ENCODE measurements at regions not wholly inside any gene's neighbourhood (a gene's known extent, or its start where the extent isn't known, plus 50 kb on each side); places are given as distances from the start of the nearest gene placed in this dataset.

DNA sequence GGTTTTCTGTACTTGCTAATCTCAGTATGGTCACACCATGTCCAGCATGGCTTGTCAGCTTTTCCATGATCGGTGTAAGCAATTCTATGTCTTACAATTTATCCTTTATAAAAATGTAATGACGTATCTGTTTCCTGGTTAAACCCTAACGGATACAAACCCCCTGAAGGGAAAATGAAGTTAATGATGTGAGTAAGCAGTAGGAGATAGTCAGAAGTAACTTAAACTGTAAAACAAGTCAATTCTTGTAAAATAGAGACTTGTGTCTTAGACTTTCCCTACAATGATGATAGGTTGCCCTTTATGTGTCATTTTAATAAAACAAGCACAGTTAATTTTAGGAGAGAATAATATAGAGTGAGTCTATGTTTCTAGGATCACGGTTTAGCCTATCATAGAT is 1365.9 kb upstream of the SLC39A10 start:
- CTCF ChIA-PET = interaction anchor here (1.3 kb wide), 1 partner anchor 28 kb away, joined by 3 read pairs; no protein-coding TSS in a partner anchor
- Histone ChIP-seq H3K79me2 (ENCODE audit: insufficient read depth) (no peaks in the 10 kb centered on the region), H3K4me2 (no peak overlapping the region)

GRCh38 chr2:194289712-194290346 is 1367.2 kb upstream of the SLC39A10 start:
- CTCF ChIA-PET = interaction anchor here (1.3 kb wide), 1 partner anchor 29 kb away, joined by 3 read pairs; no protein-coding TSS in a partner anchor
- TF ChIP-seq, protein P1, sequence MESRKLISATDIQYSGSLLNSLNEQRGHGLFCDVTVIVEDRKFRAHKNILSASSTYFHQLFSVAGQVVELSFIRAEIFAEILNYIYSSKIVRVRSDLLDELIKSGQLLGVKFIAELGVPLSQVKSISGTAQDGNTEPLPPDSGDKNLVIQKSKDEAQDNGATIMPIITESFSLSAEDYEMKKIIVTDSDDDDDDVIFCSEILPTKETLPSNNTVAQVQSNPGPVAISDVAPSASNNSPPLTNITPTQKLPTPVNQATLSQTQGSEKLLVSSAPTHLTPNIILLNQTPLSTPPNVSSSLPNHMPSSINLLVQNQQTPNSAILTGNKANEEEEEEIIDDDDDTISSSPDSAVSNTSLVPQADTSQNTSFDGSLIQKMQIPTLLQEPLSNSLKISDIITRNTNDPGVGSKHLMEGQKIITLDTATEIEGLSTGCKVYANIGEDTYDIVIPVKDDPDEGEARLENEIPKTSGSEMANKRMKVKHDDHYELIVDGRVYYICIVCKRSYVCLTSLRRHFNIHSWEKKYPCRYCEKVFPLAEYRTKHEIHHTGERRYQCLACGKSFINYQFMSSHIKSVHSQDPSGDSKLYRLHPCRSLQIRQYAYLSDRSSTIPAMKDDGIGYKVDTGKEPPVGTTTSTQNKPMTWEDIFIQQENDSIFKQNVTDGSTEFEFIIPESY (IDR thresholded peaks at IDR 0.05; ENCODE audit: borderline replicate concordance, low read depth) = no peak
- TF ChIP-seq, protein P2, sequence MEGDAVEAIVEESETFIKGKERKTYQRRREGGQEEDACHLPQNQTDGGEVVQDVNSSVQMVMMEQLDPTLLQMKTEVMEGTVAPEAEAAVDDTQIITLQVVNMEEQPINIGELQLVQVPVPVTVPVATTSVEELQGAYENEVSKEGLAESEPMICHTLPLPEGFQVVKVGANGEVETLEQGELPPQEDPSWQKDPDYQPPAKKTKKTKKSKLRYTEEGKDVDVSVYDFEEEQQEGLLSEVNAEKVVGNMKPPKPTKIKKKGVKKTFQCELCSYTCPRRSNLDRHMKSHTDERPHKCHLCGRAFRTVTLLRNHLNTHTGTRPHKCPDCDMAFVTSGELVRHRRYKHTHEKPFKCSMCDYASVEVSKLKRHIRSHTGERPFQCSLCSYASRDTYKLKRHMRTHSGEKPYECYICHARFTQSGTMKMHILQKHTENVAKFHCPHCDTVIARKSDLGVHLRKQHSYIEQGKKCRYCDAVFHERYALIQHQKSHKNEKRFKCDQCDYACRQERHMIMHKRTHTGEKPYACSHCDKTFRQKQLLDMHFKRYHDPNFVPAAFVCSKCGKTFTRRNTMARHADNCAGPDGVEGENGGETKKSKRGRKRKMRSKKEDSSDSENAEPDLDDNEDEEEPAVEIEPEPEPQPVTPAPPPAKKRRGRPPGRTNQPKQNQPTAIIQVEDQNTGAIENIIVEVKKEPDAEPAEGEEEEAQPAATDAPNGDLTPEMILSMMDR (IDR thresholded peaks at IDR 0.05) = no peak
- TF ChIP-seq RXRA (IDR thresholded peaks at IDR 0.05; ENCODE audit: borderline replicate concordance, low read depth) (no peak), GABPA (IDR thresholded peaks at IDR 0.05; ENCODE audit: low read depth) (no peak), ELF1 (IDR thresholded peaks at IDR 0.05) (no peak)
- TF ChIP-seq, protein P3, sequence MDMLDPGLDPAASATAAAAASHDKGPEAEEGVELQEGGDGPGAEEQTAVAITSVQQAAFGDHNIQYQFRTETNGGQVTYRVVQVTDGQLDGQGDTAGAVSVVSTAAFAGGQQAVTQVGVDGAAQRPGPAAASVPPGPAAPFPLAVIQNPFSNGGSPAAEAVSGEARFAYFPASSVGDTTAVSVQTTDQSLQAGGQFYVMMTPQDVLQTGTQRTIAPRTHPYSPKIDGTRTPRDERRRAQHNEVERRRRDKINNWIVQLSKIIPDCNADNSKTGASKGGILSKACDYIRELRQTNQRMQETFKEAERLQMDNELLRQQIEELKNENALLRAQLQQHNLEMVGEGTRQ (IDR thresholded peaks at IDR 0.05; ENCODE audit: borderline replicate concordance, low read depth, low read length) = no peak

More for the DNA sequence above, 1365.9 kb upstream of the SLC39A10 start:
- Histone ChIP-seq H3K36me3 (replicated peaks in 1 of 2; ENCODE audit: control insufficient read depth in 1 of 2, insufficient read depth in 2 of 2, low read length in 1 of 2) (no peaks in the 10 kb centered on the region), H3K9me3 (no peaks in the 10 kb centered on the region), H3K27ac (ENCODE audit: low read depth in 2 of 2, low read length in 1 of 2) (no peak overlapping the region), H3K9ac (no peak overlapping the region), H2AFZ (ENCODE audit: low read depth) (no peak overlapping the region), H3K4me3 (ENCODE audit: low read depth in 2 of 2, low read length in 1 of 2) (no peak overlapping the region), H3F3A (replicated peaks; ENCODE audit: insufficient read depth) (no peaks in the 10 kb centered on the region), H3K9me2 (no peaks in the 10 kb centered on the region; the same call in 1 of the 2 replicates), H4K20me1 (ENCODE audit: insufficient read depth) (no peaks in the 10 kb centered on the region), H3K27me3 (ENCODE audit: insufficient read depth) (no peaks in the 10 kb centered on the region), H3K4me1 (ENCODE audit: control insufficient read depth in 1 of 2, insufficient read depth in 2 of 2, low read depth in 1 of 2, low read length in 1 of 2) (no peaks in the 10 kb centered on the region)
- WGBS (ENCODE audit: low lambda C conversion rate) = 55% methylated on average over 4 of the region's 4 CpGs
- no peak for DNase-seq
- POLR2A ChIA-PET = no interaction called here
- TF ChIP-seq PBX3 (IDR thresholded peaks at IDR 0.05) (no peak), CHD2 (IDR thresholded peaks at IDR 0.05; ENCODE audit: low read length, partially characterized antibody) (no peak), MEF2A (IDR thresholded peaks at IDR 0.05; ENCODE audit: borderline replicate concordance, low read depth) (no peak), FOXM1 (IDR thresholded peaks at IDR 0.05; ENCODE audit: low read depth) (no peak), JUND (IDR thresholded peaks at IDR 0.05) (no peak), RFX5 (IDR thresholded peaks at IDR 0.05; ENCODE audit: low read length) (no peak), MXI1 (IDR thresholded peaks at IDR 0.05; ENCODE audit: low read depth, low read length) (no peak), RCOR1 (IDR thresholded peaks at IDR 0.05; ENCODE audit: low read length) (no peak), SIN3A (IDR thresholded peaks at IDR 0.05; ENCODE audit: borderline replicate concordance, low read depth, low read length) (no peak), TCF12 (IDR thresholded peaks at IDR 0.05) (no peak), GABPA (IDR thresholded peaks at IDR 0.05; ENCODE audit: low read depth) (no peak), GATA2 (CRISPR knock-in tag; IDR thresholded peaks at IDR 0.05) (no peak), USF1 (IDR thresholded peaks at IDR 0.05; ENCODE audit: borderline replicate concordance, low read depth) (no peak), NRF1 (IDR thresholded peaks at IDR 0.05; ENCODE audit: low read depth, low read length) (no peak)

More at GRCh38 chr2:194289712-194290346, 1367.2 kb upstream of the SLC39A10 start:
- no peaks in the 10 kb centered on the region for H3K79me2 ChIP-seq (ENCODE audit: insufficient read depth)
- no peak for DNase-seq
- no peaks in the 10 kb centered on the region for H3K27me3 ChIP-seq (ENCODE audit: insufficient read depth)
- H3K9me2 ChIP-seq = no peaks in the 10 kb centered on the region; the same call in 1 of the 2 replicates
- H3K27ac ChIP-seq (ENCODE audit: low read depth in 2 of 2, low read length in 1 of 2) = no peak overlapping the region
- no peak overlapping the region for H2AFZ ChIP-seq (ENCODE audit: low read depth)
- H3K4me3 ChIP-seq (ENCODE audit: low read depth in 2 of 2, low read length in 1 of 2) = no peak overlapping the region
- 27% methylated on average over 4 of the region's 4 CpGs for WGBS (ENCODE audit: low lambda C conversion rate)
- H4K20me1 ChIP-seq (ENCODE audit: insufficient read depth) = no peaks in the 10 kb centered on the region
- no peak overlapping the region for H3K4me2 ChIP-seq
- no peaks in the 10 kb centered on the region for H3K9me3 ChIP-seq
- POLR2A ChIA-PET = no interaction called here
- no peaks in the 10 kb centered on the region for H3K4me1 ChIP-seq (ENCODE audit: control insufficient read depth in 1 of 2, insufficient read depth in 2 of 2, low read depth in 1 of 2, low read length in 1 of 2)
- H3F3A ChIP-seq (replicated peaks; ENCODE audit: insufficient read depth) = no peaks in the 10 kb centered on the region
- no peak overlapping the region for H3K9ac ChIP-seq
- H3K36me3 ChIP-seq (replicated peaks in 1 of 2; ENCODE audit: control insufficient read depth in 1 of 2, insufficient read depth in 2 of 2, low read length in 1 of 2) = no peaks in the 10 kb centered on the region
